Liver (tissue), 8 donors: ENCODE measurements at regions not wholly inside any gene's neighbourhood (a gene's known extent, or its start where the extent isn't known, plus 50 kb on each side); places are given as distances from the start of the nearest gene placed in this dataset.

ENCODE experiments used
- DNase-seq: peaks from one replicate; pipeline ENCODE4 v3.0.0-alpha.2; 2017; ENCODE audit warnings: low spot score
- H3K27ac ChIP-seq, 2 donors: one replicate each; pipeline ENCODE4 v1.7.0; 2013; ENCODE audit warnings: inconsistent platforms in 2 of 2, low read length in 2 of 2, control low read depth in 1 of 2, low read depth in 1 of 2, mild to moderate bottlenecking in 1 of 2
- H3K27me3 ChIP-seq, 4 donors: one replicate each; pipeline versions ENCODE4 v1.6.1 to v1.7.0; 2013; ENCODE audit warnings: low read length in 3 of 4, inconsistent platforms in 1 of 4, mild to moderate bottlenecking in 1 of 4, moderate library complexity in 1 of 4; ENCODE audit not compliant: control insufficient read depth in 4 of 4, insufficient read depth in 4 of 4
- H3K36me3 ChIP-seq, 4 donors: one replicate each; pipeline versions ENCODE4 v1.6.1 to v1.7.0; 2013; ENCODE audit warnings: low read length in 3 of 4, mild to moderate bottlenecking in 3 of 4, low read depth in 1 of 4, moderate library complexity in 1 of 4; ENCODE audit not compliant: control insufficient read depth in 4 of 4, insufficient read depth in 3 of 4
- H3K4me1 ChIP-seq, 4 donors: one replicate each; pipeline versions ENCODE4 v1.6.1 to v1.7.0; 2013; ENCODE audit warnings: low read length in 3 of 4, mild to moderate bottlenecking in 3 of 4, moderate library complexity in 1 of 4; ENCODE audit not compliant: control insufficient read depth in 4 of 4, insufficient read depth in 4 of 4
- H3K4me3 ChIP-seq, 3 donors: one replicate each; pipeline versions ENCODE4 v1.6.1 to v1.7.0; 2013; ENCODE audit warnings: low read length in 3 of 3, control low read depth in 1 of 3, low read depth in 1 of 3, mild to moderate bottlenecking in 1 of 3
- H3K9ac ChIP-seq, 2 donors: one replicate each; pipeline ENCODE4 v1.7.0; 2013; ENCODE audit warnings: low read length in 2 of 2, mild to moderate bottlenecking in 2 of 2, moderate library complexity in 2 of 2, control low read depth in 1 of 2, low read depth in 1 of 2
- H3K9me3 ChIP-seq, 4 donors: one replicate each; pipeline versions ENCODE4 v1.6.1 to v1.7.0; 2013; ENCODE audit warnings: low read length in 3 of 4; ENCODE audit not compliant: control insufficient read depth in 4 of 4
- ATF3 ChIP-seq: IDR thresholded peaks from 2 replicates; pipeline ENCODE4 v1.6.1; 2016; ENCODE audit warnings: antibody characterized with exemption
- CTCF ChIP-seq: fragments of 150-350 bp; IDR thresholded peaks from 2 replicates; pipeline ENCODE4 v1.5.1; 2017; ENCODE audit warnings: improper control_type of control experiment, low read depth, low read length; ENCODE audit not compliant: missing input control
- EGR1 ChIP-seq, 2 donors: IDR thresholded peaks; 2 replicates each; pipeline ENCODE4 v1.6.1; 2016 to 2018; ENCODE audit warnings: antibody characterized with exemption in 2 of 2, low read depth in 2 of 2
- FOXA1 ChIP-seq: IDR thresholded peaks from 2 replicates; pipeline ENCODE4 v1.6.1; 2016; ENCODE audit warnings: antibody characterized with exemption
- FOXA2 ChIP-seq: IDR thresholded peaks from 2 replicates; pipeline ENCODE4 v1.6.1; 2016; ENCODE audit warnings: antibody characterized with exemption
- GABPA ChIP-seq, 2 donors: IDR thresholded peaks in 1 of 2; conservative IDR thresholded peaks in 1 of 2; 2 replicates each; pipeline ENCODE4 v1.6.1; 2016; ENCODE audit warnings: antibody characterized with exemption in 2 of 2, mild to moderate bottlenecking in 1 of 2, moderate library complexity in 1 of 2
- HNF4A ChIP-seq, 2 donors: conservative IDR thresholded peaks; 2 replicates each; pipeline ENCODE4 v1.6.1; 2016; ENCODE audit warnings: antibody characterized with exemption in 2 of 2, mild to moderate bottlenecking in 2 of 2
- HNF4G ChIP-seq: IDR thresholded peaks from 2 replicates; pipeline ENCODE4 v1.6.1; 2016; ENCODE audit warnings: antibody characterized with exemption
- JUND ChIP-seq, 2 donors: IDR thresholded peaks; 2 replicates each; pipeline ENCODE4 v1.6.1; 2016; ENCODE audit warnings: antibody characterized with exemption in 2 of 2
- NR2F2 ChIP-seq: IDR thresholded peaks from 2 replicates; pipeline ENCODE4 v1.6.1; 2016; ENCODE audit warnings: antibody characterized with exemption
- RAD21 ChIP-seq, 2 donors: IDR thresholded peaks; 2 replicates each; pipeline ENCODE4 v1.6.1; 2016; ENCODE audit warnings: antibody characterized with exemption in 2 of 2, mild to moderate bottlenecking in 2 of 2
- REST ChIP-seq: IDR thresholded peaks from 2 replicates; pipeline ENCODE4 v1.6.1; 2016; ENCODE audit warnings: antibody characterized with exemption, mild to moderate bottlenecking
- RXRA ChIP-seq, 2 donors: IDR thresholded peaks; 2 replicates each; pipeline ENCODE4 v1.6.1; 2017 to 2018; ENCODE audit warnings: antibody characterized with exemption in 2 of 2, mild to moderate bottlenecking in 1 of 2
- SP1 ChIP-seq: IDR thresholded peaks from 2 replicates; pipeline ENCODE4 v1.6.1; 2018; ENCODE audit warnings: antibody characterized with exemption, mild to moderate bottlenecking
- TAF1 ChIP-seq: conservative IDR thresholded peaks from 2 replicates; pipeline ENCODE4 v1.6.1; 2016; ENCODE audit warnings: antibody characterized with exemption, mild to moderate bottlenecking
- YY1 ChIP-seq: IDR thresholded peaks from 2 replicates; pipeline ENCODE4 v1.6.1; 2016; ENCODE audit warnings: antibody characterized with exemption, mild to moderate bottlenecking
- WGBS: extraction: QIAGEN DNeasy Blood & Tissue Kit; methylation state at CpG from one replicate; pipeline ENCODE4 v1.1.7; 2013; 5-methylcytosine and 5-hydroxymethylcytosine counted together
- TF ChIP-seq, protein P1 (sequence below): IDR thresholded peaks from 2 replicates; pipeline ENCODE4 v1.6.1; 2016; ENCODE audit warnings: antibody characterized with exemption
- TF ChIP-seq, protein P2 (sequence below): IDR thresholded peaks from 2 replicates; pipeline ENCODE4 v1.6.1; 2016; ENCODE audit warnings: antibody characterized with exemption
- donor health status: healthy.
- donor health status: healthy.
- donor health status: healthy.
- donor health status: healthy.
- donor health status: healthy.

DNA sequence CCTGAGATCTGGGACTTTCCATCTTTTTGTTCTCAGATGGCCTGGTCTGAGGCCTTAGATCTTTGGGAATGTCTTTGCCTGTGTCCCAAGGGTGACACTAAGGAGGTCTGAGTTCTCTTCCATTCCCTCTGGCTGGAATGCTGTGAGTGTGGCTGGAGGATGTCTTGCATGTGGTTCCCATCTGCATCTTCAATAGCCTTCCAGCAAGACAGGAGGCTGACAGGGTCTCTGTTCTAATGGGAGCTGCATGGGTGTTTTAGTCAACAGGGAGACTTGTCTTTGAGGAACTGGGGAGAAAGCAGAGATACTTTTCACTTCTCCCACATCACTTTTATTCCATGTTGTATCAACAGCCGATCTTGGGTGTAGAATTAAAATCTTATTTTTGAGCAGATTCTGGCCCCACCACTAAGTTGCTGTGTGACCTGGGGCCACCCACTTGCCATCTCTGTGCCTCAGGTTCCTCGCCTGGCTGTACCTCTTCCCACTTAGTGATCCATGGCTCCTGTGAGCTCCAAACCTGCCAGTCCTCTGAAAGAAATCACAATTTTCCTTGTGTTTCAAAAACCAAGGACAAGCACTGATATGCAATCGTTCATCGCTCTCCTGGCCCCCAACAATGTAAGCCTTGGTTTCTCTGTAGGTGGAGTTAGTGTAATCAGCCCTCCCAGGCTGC, 75.2 kb downstream of the LSM3 start:
- Histone ChIP-seq H3K27ac (no peak overlapping the region), H3K27me3 (no peaks in the 10 kb centered on the region), H3K9me3 (no peaks in the 10 kb centered on the region), H3K4me3 (no peak overlapping the region), H3K36me3 (no peaks in the 10 kb centered on the region), H3K9ac (no peak overlapping the region), H3K4me1 (peaks cover 0 to 2% (median 0%) of the 10 kb centered on the region in 4 donors)
- TF ChIP-seq YY1, result no peak
- TF ChIP-seq RAD21 (IDR thresholded peaks at IDR 0.05), result no peak
- TF ChIP-seq SP1, result no peak
- DNase-seq, result no peak
- 95% methylated on average over 4 of the region's 4 CpGs for WGBS

DNA sequence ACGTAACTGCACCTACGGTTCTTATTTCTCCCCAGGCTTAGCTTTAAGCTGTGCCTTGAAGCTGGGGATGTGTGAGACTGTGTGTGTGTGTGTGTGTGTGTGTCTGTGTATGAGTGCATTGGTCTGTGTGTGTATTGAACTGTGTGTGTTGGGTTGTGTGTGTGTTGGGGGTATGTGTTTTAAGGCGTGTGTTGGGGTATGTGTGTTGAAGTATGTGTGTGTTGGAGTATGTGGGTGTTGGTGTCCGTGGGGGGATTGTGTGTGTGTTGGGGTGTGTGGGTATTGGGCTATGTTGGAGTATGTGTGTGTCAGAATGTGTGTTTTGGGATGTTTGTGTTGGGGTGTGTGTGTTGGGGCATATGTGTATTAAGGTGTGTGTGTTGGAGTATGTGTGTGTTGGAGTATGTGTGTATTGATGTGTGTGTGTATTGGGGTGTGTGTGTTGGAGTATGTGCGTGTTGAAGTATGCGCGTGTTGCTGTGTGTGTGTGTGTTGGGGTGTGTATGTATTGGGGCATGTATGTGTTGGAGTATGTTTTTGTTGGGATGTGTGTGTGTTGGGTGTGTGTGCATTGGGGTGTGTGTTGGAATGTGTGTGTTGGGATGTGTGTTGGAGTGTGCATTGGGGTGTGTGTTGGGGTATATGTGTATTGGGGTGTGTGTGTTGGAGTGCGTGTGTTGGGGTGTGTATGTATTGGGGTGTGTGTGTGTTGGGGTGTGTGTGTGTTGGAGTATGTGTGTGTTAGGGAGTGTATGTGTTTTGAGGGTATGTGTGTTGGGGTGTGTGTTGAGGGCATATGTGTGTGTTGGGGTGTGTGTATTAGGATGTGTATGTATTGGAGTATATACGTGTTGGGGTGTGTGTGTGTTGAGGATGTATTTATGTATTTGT, 76.4 kb downstream of the LSM3 start:
- TF ChIP-seq RAD21 (IDR thresholded peaks at IDR 0.05) (no peak), FOXA1 (no peak), GABPA (IDR thresholded peaks at IDR 0.05 in 1 of 2, conservative IDR thresholded peaks at IDR 0.05 in 1 of 2) (no peak), FOXA2 (no peak), HNF4G (no peak), YY1 (no peak), JUND (IDR thresholded peaks at IDR 0.05) (no peak), NR2F2 (no peak), HNF4A (conservative IDR thresholded peaks at IDR 0.05) (no peak), CTCF (no peak), RXRA (IDR thresholded peaks at IDR 0.05) (no peak), SP1 (no peak), ATF3 (no peak), REST (no peak), TAF1 (no peak), EGR1 (IDR thresholded peaks at IDR 0.05; ENCODE audit: low read depth in 2 of 2) (no peak)
- TF ChIP-seq, protein P1, sequence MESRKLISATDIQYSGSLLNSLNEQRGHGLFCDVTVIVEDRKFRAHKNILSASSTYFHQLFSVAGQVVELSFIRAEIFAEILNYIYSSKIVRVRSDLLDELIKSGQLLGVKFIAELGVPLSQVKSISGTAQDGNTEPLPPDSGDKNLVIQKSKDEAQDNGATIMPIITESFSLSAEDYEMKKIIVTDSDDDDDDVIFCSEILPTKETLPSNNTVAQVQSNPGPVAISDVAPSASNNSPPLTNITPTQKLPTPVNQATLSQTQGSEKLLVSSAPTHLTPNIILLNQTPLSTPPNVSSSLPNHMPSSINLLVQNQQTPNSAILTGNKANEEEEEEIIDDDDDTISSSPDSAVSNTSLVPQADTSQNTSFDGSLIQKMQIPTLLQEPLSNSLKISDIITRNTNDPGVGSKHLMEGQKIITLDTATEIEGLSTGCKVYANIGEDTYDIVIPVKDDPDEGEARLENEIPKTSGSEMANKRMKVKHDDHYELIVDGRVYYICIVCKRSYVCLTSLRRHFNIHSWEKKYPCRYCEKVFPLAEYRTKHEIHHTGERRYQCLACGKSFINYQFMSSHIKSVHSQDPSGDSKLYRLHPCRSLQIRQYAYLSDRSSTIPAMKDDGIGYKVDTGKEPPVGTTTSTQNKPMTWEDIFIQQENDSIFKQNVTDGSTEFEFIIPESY, result no peak
- TF ChIP-seq, protein P2, sequence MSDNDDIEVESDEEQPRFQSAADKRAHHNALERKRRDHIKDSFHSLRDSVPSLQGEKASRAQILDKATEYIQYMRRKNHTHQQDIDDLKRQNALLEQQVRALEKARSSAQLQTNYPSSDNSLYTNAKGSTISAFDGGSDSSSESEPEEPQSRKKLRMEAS, result no peak
- Histone ChIP-seq H3K36me3 (no peaks in the 10 kb centered on the region), H3K4me3 (no peak overlapping the region), H3K9ac (no peak overlapping the region), H3K9me3 (no peaks in the 10 kb centered on the region), H3K27ac (no peak overlapping the region), H3K27me3 (no peaks in the 10 kb centered on the region), H3K4me1 (peaks cover 0 to 2% (median 0%) of the 10 kb centered on the region in 4 donors)
- 96% methylated on average over 9 of the region's 9 CpGs for WGBS
- no peak for DNase-seq
